HEK293 (cell line): ENCODE measurements at regions not wholly inside any gene's neighbourhood (a gene's known extent, or its start where the extent isn't known, plus 50 kb on each side); places are given as distances from the start of the nearest gene placed in this dataset.

Source experiments
- CTCF ChIA-PET: fragments of 350-600 bp; formaldehyde crosslinking; extraction: SDS; loops from one replicate; lab custom pipeline; 2021; ENCODE audit warnings: antibody characterized with exemption; lab: Yijun Ruan, JAX
- POLR2A ChIA-PET: fragments of 300-600 bp; formaldehyde crosslinking; extraction: SDS; loops from one replicate; lab custom pipeline; 2020; ENCODE audit warnings: antibody characterized with exemption, inconsistent platforms; lab: Yijun Ruan, JAX
- H3K27ac ChIP-seq: fragments of 200-500 bp; sonication (Bioruptor generic); 2 replicates; pipeline ENCODE4 v1.5.1; 2014; ENCODE audit warnings: low read depth, low read length, control low read depth, inconsistent platforms; ENCODE audit errors: extremely low read depth
- H3K36me3 ChIP-seq, 2 experiments: fragments of 200-500 bp in 1 of 2; sonication (Bioruptor generic) in 1 of 2; 1 replicate in 1 of 2; 2 replicates in 1 of 2; pipeline ENCODE4 v1.5.1; 2014 to 2017; ENCODE audit warnings: inconsistent platforms in 2 of 2, low read length in 2 of 2; ENCODE audit not compliant: control insufficient read depth in 2 of 2, insufficient read depth in 1 of 2
- H3K4me1 ChIP-seq: fragments of 200-500 bp; sonication (Bioruptor generic); 2 replicates; pipeline ENCODE4 v1.5.1; 2014; ENCODE audit warnings: mild to moderate bottlenecking, low read length, inconsistent platforms; ENCODE audit not compliant: control insufficient read depth, insufficient read depth
- H3K4me3 ChIP-seq: 2 replicates; pipeline ENCODE4 v1.5.1; 2011; ENCODE audit warnings: low read depth, mild to moderate bottlenecking, control low read depth, low read length, moderate library complexity
- H3K9me3 ChIP-seq: fragments of 200-500 bp; sonication (Bioruptor generic); 2 replicates; pipeline ENCODE4 v1.5.1; 2014; ENCODE audit warnings: low read depth, low read length, inconsistent platforms; ENCODE audit not compliant: control insufficient read depth, insufficient read depth
- ATF2 ChIP-seq: fragments of 450-650 bp; formaldehyde crosslinking; IDR thresholded peaks from 2 replicates; pipeline ENCODE4 v1.5.1; 2016; ENCODE audit warnings: missing biosample characterization, missing genetic modification characterization, low read depth
- HOXC10 ChIP-seq: sonication (generic); formaldehyde crosslinking; IDR thresholded peaks from 2 replicates; pipeline ENCODE4 v1.8.1; 2023; ENCODE audit warnings: mild to moderate bottlenecking, missing genetic modification reagents
- KLF17 ChIP-seq: fragments of 450-650 bp; formaldehyde crosslinking; IDR thresholded peaks from 2 replicates; pipeline ENCODE4 v1.5.1; 2016; ENCODE audit warnings: missing biosample characterization, missing genetic modification characterization
- KLF7 ChIP-seq: fragments of 450-650 bp; formaldehyde crosslinking; IDR thresholded peaks from 2 replicates; pipeline ENCODE4 v1.5.1; 2016; ENCODE audit warnings: missing biosample characterization, missing genetic modification characterization, borderline replicate concordance
- OVOL3 ChIP-seq: fragments of 450-650 bp; formaldehyde crosslinking; IDR thresholded peaks from 2 replicates; pipeline ENCODE4 v1.5.1; 2016; ENCODE audit warnings: missing biosample characterization, missing genetic modification characterization
- SCRT1 ChIP-seq: fragments of 450-650 bp; formaldehyde crosslinking; IDR thresholded peaks from 2 replicates; pipeline ENCODE4 v1.5.1; 2016; ENCODE audit warnings: missing biosample characterization, missing genetic modification characterization, borderline replicate concordance
- ZBTB21 ChIP-seq: fragments of 450-650 bp; formaldehyde crosslinking; IDR thresholded peaks from 2 replicates; pipeline ENCODE4 v1.5.1; 2017; ENCODE audit warnings: missing biosample characterization, missing genetic modification characterization
- ZNF16 ChIP-seq: fragments of 450-650 bp; formaldehyde crosslinking; IDR thresholded peaks from 2 replicates; pipeline ENCODE4 v1.5.1; 2016; ENCODE audit warnings: low read depth, missing biosample characterization, missing genetic modification characterization
- ZNF169 ChIP-seq: fragments of 450-650 bp; formaldehyde crosslinking; IDR thresholded peaks from 2 replicates; pipeline ENCODE4 v1.5.1; 2016; ENCODE audit warnings: missing biosample characterization, missing genetic modification characterization
- ZNF302 ChIP-seq: fragments of 450-650 bp; formaldehyde crosslinking; IDR thresholded peaks from 2 replicates; pipeline ENCODE4 v1.5.1; 2016; ENCODE audit warnings: missing biosample characterization, missing genetic modification characterization, low read depth
- ZNF394 ChIP-seq: fragments of 450-650 bp; formaldehyde crosslinking; IDR thresholded peaks from 2 replicates; pipeline ENCODE4 v1.5.1; 2016; ENCODE audit warnings: missing biosample characterization, missing genetic modification characterization, mild to moderate bottlenecking, moderate library complexity, borderline replicate concordance
- ZNF423 ChIP-seq: fragments of 450-650 bp; formaldehyde crosslinking; IDR thresholded peaks from 2 replicates; pipeline ENCODE4 v1.5.1; 2016; ENCODE audit warnings: missing biosample characterization, missing genetic modification characterization
- ZNF473 ChIP-seq: fragments of 450-650 bp; formaldehyde crosslinking; IDR thresholded peaks from 2 replicates; pipeline ENCODE4 v1.5.1; 2017; ENCODE audit warnings: missing biosample characterization, missing genetic modification characterization
- ZNF544 ChIP-seq: fragments of 450-650 bp; formaldehyde crosslinking; IDR thresholded peaks from 2 replicates; pipeline ENCODE4 v1.5.0; 2017; ENCODE audit warnings: missing biosample characterization, missing genetic modification characterization
- ZNF645 ChIP-seq: fragments of 450-650 bp; formaldehyde crosslinking; IDR thresholded peaks from 2 replicates; pipeline ENCODE4; 2016; ENCODE audit warnings: missing biosample characterization, missing genetic modification characterization
- ZNF664 ChIP-seq: fragments of 450-650 bp; formaldehyde crosslinking; IDR thresholded peaks from 2 replicates; pipeline ENCODE4 v1.5.1; 2016; ENCODE audit warnings: missing biosample characterization, missing genetic modification characterization
- ZNF677 ChIP-seq: fragments of 450-650 bp; IDR thresholded peaks from 2 replicates; pipeline ENCODE4 v1.5.0; 2018; ENCODE audit warnings: missing biosample characterization, mild to moderate bottlenecking, missing genetic modification characterization, moderate library complexity
- ZNF747 ChIP-seq: fragments of 450-650 bp; formaldehyde crosslinking; IDR thresholded peaks from 2 replicates; pipeline ENCODE4 v1.5.1; 2016; ENCODE audit warnings: missing biosample characterization, missing genetic modification characterization

DNA sequence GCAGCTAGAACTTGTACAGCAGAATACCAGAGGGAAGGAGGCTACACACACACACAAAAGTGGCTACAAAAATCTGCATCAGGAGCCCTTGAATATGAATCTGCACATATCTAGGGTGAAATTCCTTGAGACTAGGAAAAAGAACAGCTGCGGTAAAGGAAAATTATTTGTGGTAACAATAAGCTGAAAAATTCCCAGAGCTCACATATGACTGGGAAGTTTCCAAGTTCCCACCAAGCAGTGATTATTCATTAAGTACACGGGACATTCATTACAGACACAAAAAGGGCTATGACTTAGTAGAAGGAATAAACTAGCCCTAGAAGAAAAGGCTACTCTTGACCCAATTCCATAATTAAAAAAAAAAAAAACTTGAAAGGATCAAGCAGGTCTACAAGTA lies 149.5 kb upstream of the BACE2 start:
- Histone ChIP-seq H3K4me3 (no peak overlapping the region), H3K27ac (no peak overlapping the region), H3K9me3 (no peaks in the 10 kb centered on the region; the same call in 1 of the 2 replicates), H3K4me1 (no peaks in the 10 kb centered on the region), H3K36me3 (no peaks in the 10 kb centered on the region)
- ChIA-PET POLR2A (no interaction called here), CTCF (interaction anchor here (0.5 to 0.8 kb wide), 2 partner anchors 9 to 33 kb away, joined by 3 to 6 read pairs; no protein-coding TSS in a partner anchor)
- no peak for TF ChIP-seq ATF2 (tag by site-specific recombination)
- TF ChIP-seq ZNF16 (tag by site-specific recombination): no peak
- no peak for TF ChIP-seq ZNF473
- TF ChIP-seq, all 188 proteins: peak for 0

GRCh38 chr21:41023936-41024335 lies 144.0 kb upstream of the BACE2 start:
- Histone ChIP-seq H3K9me3 (no peaks in the 10 kb centered on the region), H3K36me3 (no peaks in the 10 kb centered on the region), H3K27ac (no peak overlapping the region), H3K4me1 (no peaks in the 10 kb centered on the region), H3K4me3 (no peak overlapping the region)
- POLR2A ChIA-PET: no interaction called here
- TF ChIP-seq ZNF169 (tag by site-specific recombination) (no peak), ZNF747 (no peak), OVOL3 (no peak), HOXC10 (CRISPR knock-in tag) (no peak), ZNF423 (no peak), ZNF645 (no peak), ZNF677 (no peak)
- TF ChIP-seq, all 188 proteins: peak for 0
- CTCF ChIA-PET: interaction anchor here (0.6 kb wide), 1 partner anchor 1438 kb away, joined by 3 read pairs; no protein-coding TSS in a partner anchor

DNA sequence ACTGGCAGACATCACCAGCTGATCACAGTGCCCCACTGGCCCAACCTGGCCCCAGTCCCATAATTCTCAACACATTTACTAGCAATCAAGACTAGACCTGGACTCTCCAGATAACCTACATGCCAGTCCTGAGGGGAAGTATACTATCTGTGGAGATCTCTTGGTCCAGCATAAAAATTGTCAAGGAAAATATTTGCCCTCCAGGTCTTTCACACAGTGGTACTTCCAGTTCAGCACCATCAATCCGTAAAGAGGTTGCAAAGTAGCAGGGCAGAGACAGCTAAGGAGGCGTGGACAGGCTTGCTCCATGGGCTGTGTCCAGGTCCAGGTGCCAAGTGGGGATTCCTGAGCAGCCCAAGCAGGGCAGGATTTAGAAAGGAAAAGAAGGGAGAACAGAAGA lies 143.6 kb upstream of the BACE2 start:
- H3K4me1 ChIP-seq: no peaks in the 10 kb centered on the region
- H3K9me3 ChIP-seq: no peaks in the 10 kb centered on the region
- no peak overlapping the region for H3K4me3 ChIP-seq
- CTCF ChIA-PET: no interaction called here
- TF ChIP-seq KLF17 (no peak), KLF7 (tag by site-specific recombination) (no peak), ZNF664 (no peak), SCRT1 (tag by site-specific recombination) (no peak), ZBTB21 (tag by site-specific recombination) (no peak), ZNF394 (tag by site-specific recombination) (no peak), ZNF544 (tag by site-specific recombination) (no peak), ZNF302 (no peak)
- POLR2A ChIA-PET: no interaction called here
- no peak overlapping the region for H3K27ac ChIP-seq
- no peaks in the 10 kb centered on the region for H3K36me3 ChIP-seq
